GM23248 (cell line): ENCODE measurements at regions not wholly inside any gene's neighbourhood (a gene's known extent, or its start where the extent isn't known, plus 50 kb on each side); places are given as distances from the start of the nearest gene placed in this dataset.

ENCODE experiments used
- EZH2 ChIP-seq: fragments of 200-600 bp; sonication (generic); IDR thresholded peaks from 2 replicates; pipeline ENCODE4 v1.6.1; 2018; ENCODE audit warnings: antibody characterized with exemption, mild to moderate bottlenecking; ENCODE audit not compliant: insufficient read depth, poor library complexity, severe bottlenecking
- EZH2phosphoT487 ChIP-seq: fragments of 200-600 bp; sonication (generic); IDR thresholded peaks from 2 replicates; pipeline ENCODE4 v1.6.1; 2018; ENCODE audit warnings: antibody characterized with exemption, moderate library complexity, mild to moderate bottlenecking, low read depth; ENCODE audit not compliant: insufficient read depth

- TF ChIP-seq EZH2 (no peak), EZH2phosphoT487 (no peak)
Measured at GRCh38 chr16:86110726-86111125, 211.8 kb downstream of the IRF8 start.
